ENCODE measurements at regions not wholly inside any gene's neighbourhood (a gene's known extent, or its start where the extent isn't known, plus 50 kb on each side); places are given as distances from the start of the nearest gene placed in this dataset.

DNA sequence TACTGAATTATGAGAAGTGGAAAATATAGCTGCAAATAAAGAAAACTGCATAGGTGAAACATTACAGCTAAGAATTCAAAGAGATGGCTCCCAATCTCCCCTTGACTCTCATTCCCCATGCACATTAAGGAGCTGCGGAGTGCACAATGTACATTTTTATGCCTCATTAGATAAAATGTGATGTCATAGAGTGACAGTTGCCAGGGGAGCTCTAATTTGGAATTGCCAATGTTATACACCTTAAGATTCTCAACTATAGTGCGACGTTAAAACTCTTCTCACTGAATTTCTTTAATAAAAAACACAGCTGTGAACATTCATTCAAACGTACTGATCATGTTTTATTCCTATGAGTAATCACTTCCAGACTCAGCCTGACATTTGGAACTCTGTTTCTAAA is 386.9 kb upstream of the CELF2 start:
- TF ChIP-seq, protein P1, sequence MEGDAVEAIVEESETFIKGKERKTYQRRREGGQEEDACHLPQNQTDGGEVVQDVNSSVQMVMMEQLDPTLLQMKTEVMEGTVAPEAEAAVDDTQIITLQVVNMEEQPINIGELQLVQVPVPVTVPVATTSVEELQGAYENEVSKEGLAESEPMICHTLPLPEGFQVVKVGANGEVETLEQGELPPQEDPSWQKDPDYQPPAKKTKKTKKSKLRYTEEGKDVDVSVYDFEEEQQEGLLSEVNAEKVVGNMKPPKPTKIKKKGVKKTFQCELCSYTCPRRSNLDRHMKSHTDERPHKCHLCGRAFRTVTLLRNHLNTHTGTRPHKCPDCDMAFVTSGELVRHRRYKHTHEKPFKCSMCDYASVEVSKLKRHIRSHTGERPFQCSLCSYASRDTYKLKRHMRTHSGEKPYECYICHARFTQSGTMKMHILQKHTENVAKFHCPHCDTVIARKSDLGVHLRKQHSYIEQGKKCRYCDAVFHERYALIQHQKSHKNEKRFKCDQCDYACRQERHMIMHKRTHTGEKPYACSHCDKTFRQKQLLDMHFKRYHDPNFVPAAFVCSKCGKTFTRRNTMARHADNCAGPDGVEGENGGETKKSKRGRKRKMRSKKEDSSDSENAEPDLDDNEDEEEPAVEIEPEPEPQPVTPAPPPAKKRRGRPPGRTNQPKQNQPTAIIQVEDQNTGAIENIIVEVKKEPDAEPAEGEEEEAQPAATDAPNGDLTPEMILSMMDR (IDR thresholded peaks at IDR 0.05; ENCODE audit: borderline replicate concordance, insufficient read depth, low read depth, low read length): no peak
- no peak overlapping the region for H3K4me3 ChIP-seq (ENCODE audit: low read depth, low read length)

DNA sequence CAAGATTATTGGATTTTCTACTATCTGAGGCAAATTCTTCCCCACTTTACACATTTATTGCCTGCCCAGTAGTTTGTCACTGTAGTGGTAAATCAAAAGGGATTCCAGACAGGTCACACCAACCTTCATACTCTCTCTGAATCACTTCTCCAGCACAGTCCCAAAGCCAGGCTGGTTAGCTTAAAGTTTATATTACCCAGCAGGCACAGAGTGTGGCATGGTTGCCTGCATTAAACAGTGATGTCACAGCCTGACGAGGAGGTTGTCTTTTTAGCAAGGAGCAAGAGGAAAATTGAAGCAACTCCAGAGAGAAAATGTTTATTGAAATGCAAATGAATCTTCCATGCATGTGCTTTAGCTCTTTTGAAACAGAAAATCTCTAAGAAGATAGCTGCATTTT is 375.5 kb upstream of the CELF2 start:
- no peak overlapping the region for H3K4me3 ChIP-seq (ENCODE audit: low read depth, low read length)
- TF ChIP-seq, protein P1 (IDR thresholded peaks at IDR 0.05; ENCODE audit: borderline replicate concordance, insufficient read depth, low read depth, low read length): no peak

DNA sequence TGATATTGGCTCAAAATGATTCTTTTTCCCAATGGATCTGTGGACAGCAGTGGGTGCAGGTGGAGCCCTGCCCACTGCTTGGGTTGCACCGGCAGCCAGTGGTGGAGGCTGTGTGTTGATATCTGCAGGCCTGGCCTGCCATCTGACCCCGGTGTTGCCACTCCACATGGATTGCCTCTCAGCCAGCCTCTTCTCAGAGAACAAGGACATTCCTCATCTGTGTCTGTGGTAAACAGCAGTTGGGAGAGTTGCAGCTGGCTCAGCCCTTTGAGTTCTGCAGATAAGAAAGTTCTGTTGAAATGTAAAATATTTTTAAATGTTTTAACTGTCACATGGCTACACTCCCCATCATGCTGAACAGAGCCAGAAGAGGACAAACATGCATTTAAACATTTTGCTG is 374.9 kb upstream of the CELF2 start:
- TF ChIP-seq, protein P1 (IDR thresholded peaks at IDR 0.05; ENCODE audit: borderline replicate concordance, insufficient read depth, low read depth, low read length): no peak
- H3K4me3 ChIP-seq (ENCODE audit: low read depth, low read length): no peak overlapping the region

DNA sequence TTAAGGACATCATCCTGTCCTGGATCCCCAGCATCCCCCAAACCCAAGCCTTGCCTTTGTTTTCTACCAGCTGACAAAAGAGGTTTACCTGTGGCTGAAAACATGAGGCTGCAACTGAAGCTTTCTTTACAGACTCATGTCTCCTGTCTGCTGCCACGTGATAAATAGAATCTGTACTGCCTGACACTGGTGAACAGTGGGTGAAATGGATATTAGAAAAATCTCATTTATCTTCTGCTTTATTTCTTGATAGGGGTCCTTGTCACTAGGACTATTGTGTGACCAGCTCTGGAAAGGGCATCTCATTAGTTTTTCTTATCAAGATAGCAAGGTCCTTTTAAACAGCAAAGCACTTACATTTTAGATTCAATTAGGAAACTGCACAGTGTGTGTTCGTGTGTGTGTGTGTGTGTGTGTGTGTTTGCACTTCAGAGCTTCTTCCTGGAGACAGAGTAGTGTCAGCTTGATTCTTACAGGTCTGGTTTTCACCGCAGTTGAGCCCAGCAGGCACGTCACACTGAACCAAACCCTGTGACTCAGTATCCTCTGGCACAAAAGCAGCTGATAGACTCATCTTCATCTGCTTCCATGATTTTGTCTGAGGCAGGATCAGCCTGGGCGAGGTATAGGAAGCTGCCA is 373.5 kb upstream of the CELF2 start:
- TF ChIP-seq, protein P1 (IDR thresholded peaks at IDR 0.05; ENCODE audit: borderline replicate concordance, insufficient read depth, low read depth, low read length): no peak
- no peak overlapping the region for H3K4me3 ChIP-seq (ENCODE audit: low read depth, low read length)

DNA sequence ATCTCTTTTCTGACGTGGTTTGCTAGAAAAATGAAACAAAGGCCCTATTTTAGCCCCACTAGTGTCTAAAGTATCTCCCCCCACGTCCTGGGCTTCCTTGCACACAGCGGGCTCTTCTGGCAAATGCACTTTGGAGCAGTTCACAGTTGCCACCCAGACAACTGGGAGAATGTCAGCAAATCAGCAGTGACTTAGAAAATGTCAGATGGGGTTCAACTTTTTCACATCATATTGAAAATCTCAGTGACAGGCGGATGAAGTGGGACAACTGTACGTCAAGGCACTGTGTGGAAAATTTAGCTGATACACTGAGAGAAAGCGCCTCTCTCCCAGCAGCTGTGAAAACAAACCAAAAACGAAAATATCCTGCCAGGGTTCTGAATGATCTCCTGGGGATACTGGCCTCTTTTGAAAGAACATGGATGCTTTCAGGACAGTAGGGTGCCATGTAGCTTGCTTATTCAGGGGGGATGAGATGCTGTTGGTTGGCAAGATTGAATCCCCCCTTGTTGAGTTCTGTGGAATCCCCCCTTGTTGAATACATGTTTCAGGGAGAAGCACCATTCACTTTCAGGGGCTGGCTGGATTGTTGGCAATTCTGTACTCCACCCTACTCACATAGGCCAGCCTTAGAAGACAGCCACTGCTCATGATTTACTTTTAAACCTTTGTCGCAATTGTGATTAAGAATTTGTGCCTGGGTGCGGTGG is 372.8 kb upstream of the CELF2 start:
- TF ChIP-seq, protein P1 (IDR thresholded peaks at IDR 0.05; ENCODE audit: borderline replicate concordance, insufficient read depth, low read depth, low read length): no peak
- H3K4me3 ChIP-seq (ENCODE audit: low read depth, low read length): no peak overlapping the region

DNA sequence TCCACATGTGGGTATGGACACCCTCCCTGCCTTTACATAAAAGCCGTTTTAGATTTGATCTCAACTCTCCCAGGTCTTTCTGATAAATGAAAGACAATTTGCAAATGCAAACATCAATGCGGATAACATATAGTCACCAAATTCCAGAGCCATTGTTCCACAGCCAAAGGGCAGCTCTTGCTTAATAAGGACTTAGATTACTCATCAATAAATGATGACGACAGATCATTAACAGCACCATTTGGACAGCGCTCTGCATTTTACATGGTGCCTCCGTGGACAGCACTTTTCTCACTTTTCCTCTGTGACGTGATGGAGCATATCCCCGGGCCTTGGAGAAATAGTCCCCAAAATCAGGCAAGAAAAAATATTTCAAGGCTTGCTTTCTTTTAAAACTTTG is 370.3 kb upstream of the CELF2 start:
- H3K4me3 ChIP-seq (ENCODE audit: low read depth, low read length): no peak overlapping the region
- TF ChIP-seq, protein P1 (IDR thresholded peaks at IDR 0.05; ENCODE audit: borderline replicate concordance, insufficient read depth, low read depth, low read length): no peak

Measured in GM12875 (cell line).